DOHH2 (cell line): ENCODE measurements at regions not wholly inside any gene's neighbourhood (a gene's known extent, or its start where the extent isn't known, plus 50 kb on each side); places are given as distances from the start of the nearest gene placed in this dataset.

Source experiments
- EZH2phosphoT487 ChIP-seq: fragments of 200-600 bp; sonication (generic); IDR thresholded peaks from 2 replicates; pipeline ENCODE4 v1.6.1; 2017; ENCODE audit warnings: borderline replicate concordance, mild to moderate bottlenecking, antibody characterized with exemption, low read length, moderate library complexity, mixed read lengths
- TF ChIP-seq, protein P1 (sequence below): fragments of 200-600 bp; sonication (generic); IDR thresholded peaks from one replicate; pipeline ENCODE4 v1.5.1; 2014; ENCODE audit warnings: antibody characterized with exemption, mild to moderate bottlenecking, low read depth, low read length; ENCODE audit not compliant: poor library complexity, severe bottlenecking

DNA sequence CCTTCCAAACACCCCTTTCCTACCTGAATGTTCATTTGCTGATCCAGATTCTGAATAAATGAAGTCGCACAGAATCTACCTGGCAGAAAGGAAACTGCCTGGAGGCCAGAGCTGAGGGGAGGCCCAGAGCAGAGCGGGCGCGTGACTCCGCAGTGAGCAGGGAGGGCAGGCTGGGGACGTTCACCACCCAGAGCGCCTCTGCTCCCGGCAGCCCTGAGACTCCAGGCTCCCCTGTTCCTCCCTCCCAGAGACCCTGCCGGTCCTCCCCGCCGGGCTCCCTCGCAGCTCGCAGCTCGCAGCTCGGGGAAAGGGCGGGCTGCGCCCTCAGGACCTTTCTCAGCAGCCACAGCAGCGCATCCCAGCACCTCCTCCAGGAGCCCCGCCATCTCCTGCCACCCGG, 176.7 kb upstream of the ZNF32 start:
- TF ChIP-seq, protein P1, sequence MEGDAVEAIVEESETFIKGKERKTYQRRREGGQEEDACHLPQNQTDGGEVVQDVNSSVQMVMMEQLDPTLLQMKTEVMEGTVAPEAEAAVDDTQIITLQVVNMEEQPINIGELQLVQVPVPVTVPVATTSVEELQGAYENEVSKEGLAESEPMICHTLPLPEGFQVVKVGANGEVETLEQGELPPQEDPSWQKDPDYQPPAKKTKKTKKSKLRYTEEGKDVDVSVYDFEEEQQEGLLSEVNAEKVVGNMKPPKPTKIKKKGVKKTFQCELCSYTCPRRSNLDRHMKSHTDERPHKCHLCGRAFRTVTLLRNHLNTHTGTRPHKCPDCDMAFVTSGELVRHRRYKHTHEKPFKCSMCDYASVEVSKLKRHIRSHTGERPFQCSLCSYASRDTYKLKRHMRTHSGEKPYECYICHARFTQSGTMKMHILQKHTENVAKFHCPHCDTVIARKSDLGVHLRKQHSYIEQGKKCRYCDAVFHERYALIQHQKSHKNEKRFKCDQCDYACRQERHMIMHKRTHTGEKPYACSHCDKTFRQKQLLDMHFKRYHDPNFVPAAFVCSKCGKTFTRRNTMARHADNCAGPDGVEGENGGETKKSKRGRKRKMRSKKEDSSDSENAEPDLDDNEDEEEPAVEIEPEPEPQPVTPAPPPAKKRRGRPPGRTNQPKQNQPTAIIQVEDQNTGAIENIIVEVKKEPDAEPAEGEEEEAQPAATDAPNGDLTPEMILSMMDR: no peak
- TF ChIP-seq EZH2phosphoT487: no peak
